ENCODE measurements at regions not wholly inside any gene's neighbourhood (a gene's known extent, or its start where the extent isn't known, plus 50 kb on each side); places are given as distances from the start of the nearest gene placed in this dataset.
"Not testable (repeated sequence)": the region's sequence is repeated elsewhere in the genome, so short reads cannot be mapped to it uniquely, and the experiment has no call there.

- Histone ChIP-seq H3K27ac (peak overlapping the region; percentile 95 to 99 (median 98)), H3K27me3 (no peaks in the 10 kb centered on the region), H3K4me3 (peak overlapping the region in 3 of 4 donors; percentile 61 to 71 (median 68)), H3K36me3 (no peaks in the 10 kb centered on the region), H3K4me1 (peaks cover 0 to 18% (median 11%) of the 10 kb centered on the region in 4 donors), H3K9me3 (no peaks in the 10 kb centered on the region)
- 10 to 13% methylated on average over 4 of the region's 4 CpGs for WGBS, 2 donors (ENCODE audit: low coverage in 1 of 2)
- in situ Hi-C loops (cut with MboI; ENCODE audit: low pct_ligation_motif_present in 1 of 4, low pct_unique_long_range_greater_than_20kb in 1 of 4, low sequenced_read_pairs in 3 of 4) (loop anchor here in 2 of 4 donors (5.0 to 25.0 kb wide), 3 partner anchors 86 to 326 kb away; no protein-coding TSS in a partner anchor), intact Hi-C loops (cut with DNase I; ENCODE audit: low total_unique reads) (loop anchor here (2.0 to 10.0 kb wide), 2 partner anchors 35 to 339 kb away; no protein-coding TSS in a partner anchor)
- DNase-seq, result no peak
- TF ChIP-seq CTCF (IDR thresholded peaks at IDR 0.05), result no peak
- no peak for TF ChIP-seq EP300 (IDR thresholded peaks at IDR 0.05; ENCODE audit: low read depth)
- no peak for TF ChIP-seq POLR2AphosphoS5 (IDR thresholded peaks at IDR 0.05)
- no peak for TF ChIP-seq POLR2A (IDR thresholded peaks at IDR 0.05)
Measured at GRCh38 chr6:156685823-156686222, 91.4 kb upstream of the ARID1B start.

GRCh38 chr6:156683821-156684220 is 93.4 kb upstream of the ARID1B start:
- Histone ChIP-seq H3K36me3 (no peaks in the 10 kb centered on the region), H3K27me3 (no peaks in the 10 kb centered on the region), H3K9me3 (no peaks in the 10 kb centered on the region), H3K27ac (no peak overlapping the region), H3K4me1 (peaks cover 0 to 18% (median 11%) of the 10 kb centered on the region in 4 donors), H3K4me3 (no peak overlapping the region)
- no peak for TF ChIP-seq CTCF (IDR thresholded peaks at IDR 0.05)
- no peak for TF ChIP-seq POLR2A (IDR thresholded peaks at IDR 0.05)
- DNase-seq, result no peak
- intact Hi-C loops (cut with DNase I; ENCODE audit: low total_unique reads), result loop anchor here (10.0 kb wide), 1 partner anchor 341 kb away; no protein-coding TSS in a partner anchor
- in situ Hi-C loops (cut with MboI; ENCODE audit: low pct_ligation_motif_present in 1 of 4, low pct_unique_long_range_greater_than_20kb in 1 of 4, low sequenced_read_pairs in 3 of 4), result loop anchor here in 1 of 4 donors (10.0 to 25.0 kb wide), 2 partner anchors 101 to 328 kb away; no protein-coding TSS in a partner anchor
- WGBS, 2 donors (ENCODE audit: low coverage in 1 of 2), result 83 to 93% methylated on average over 5 of the region's 5 CpGs

- no peaks in the 10 kb centered on the region for H3K36me3 ChIP-seq
- H3K4me1 ChIP-seq, result no peaks in the 10 kb centered on the region
- WGBS, 2 donors (ENCODE audit: low coverage in 1 of 2), result 86% methylated on average over 2 of the region's 2 CpGs
- peaks cover 6 to 11% of the 10 kb centered on the region in 2 donors for H3K9me3 ChIP-seq
- H3K27ac ChIP-seq, result no peak overlapping the region
- no peak for TF ChIP-seq EP300 (IDR thresholded peaks at IDR 0.05; ENCODE audit: low read depth)
- TF ChIP-seq CTCF (IDR thresholded peaks at IDR 0.05), result no peak
- TF ChIP-seq POLR2A (IDR thresholded peaks at IDR 0.05), result no peak
- TF ChIP-seq POLR2AphosphoS5 (IDR thresholded peaks at IDR 0.05), result no peak
- intact Hi-C loops (cut with DNase I; ENCODE audit: low total_unique reads), result no loop called here
- H3K4me3 ChIP-seq, result no peak overlapping the region
- H3K27me3 ChIP-seq, result no peaks in the 10 kb centered on the region
- no peak for DNase-seq
- in situ Hi-C loops (cut with MboI; ENCODE audit: low pct_ligation_motif_present in 1 of 4, low pct_unique_long_range_greater_than_20kb in 1 of 4, low sequenced_read_pairs in 3 of 4), result loop anchor here in 1 of 4 donors (25.0 kb wide), 1 partner anchor 336 kb away; no protein-coding TSS in a partner anchor
Measured at GRCh38 chr6:156676721-156677120, 100.5 kb upstream of the ARID1B start.

GRCh38 chr6:156674197-156674596 is 103.0 kb upstream of the ARID1B start:
- H3K36me3 ChIP-seq, result no peaks in the 10 kb centered on the region
- no peak overlapping the region for H3K4me3 ChIP-seq
- H3K27ac ChIP-seq, result no peak overlapping the region
- WGBS, 2 donors (ENCODE audit: low coverage in 1 of 2), result 89 to 94% methylated on average over 2 of the region's 2 CpGs
- intact Hi-C loops (cut with DNase I; ENCODE audit: low total_unique reads) (no loop called here), in situ Hi-C loops (cut with MboI; ENCODE audit: low pct_ligation_motif_present in 1 of 4, low pct_unique_long_range_greater_than_20kb in 1 of 4, low sequenced_read_pairs in 3 of 4) (no loop called here)
- peaks cover 6 to 11% of the 10 kb centered on the region in 2 donors for H3K9me3 ChIP-seq
- TF ChIP-seq POLR2AphosphoS5 (IDR thresholded peaks at IDR 0.05), result no peak
- no peak for TF ChIP-seq CTCF (IDR thresholded peaks at IDR 0.05)
- no peak for TF ChIP-seq EP300 (IDR thresholded peaks at IDR 0.05; ENCODE audit: low read depth)
- H3K4me1 ChIP-seq, result no peaks in the 10 kb centered on the region
- no peak for DNase-seq
- no peaks in the 10 kb centered on the region for H3K27me3 ChIP-seq

GRCh38 chr6:156670097-156670496 is 107.1 kb upstream of the ARID1B start:
- H3K27ac ChIP-seq; in situ Hi-C loops (cut with MboI; ENCODE audit: low pct_ligation_motif_present in 1 of 4, low pct_unique_long_range_greater_than_20kb in 1 of 4, low sequenced_read_pairs in 3 of 4); intact Hi-C loops (cut with DNase I; ENCODE audit: low total_unique reads); H3K4me3 ChIP-seq; H3K36me3 ChIP-seq; H3K4me1 ChIP-seq; H3K27me3 ChIP-seq; DNase-seq: not testable (repeated sequence)
- 80% methylated on average over 1 of the region's 26 CpGs; no CpG with 5 or more reads in 1 of the 2 donors for WGBS, 2 donors (ENCODE audit: low coverage in 1 of 2)
- H3K9me3 ChIP-seq, result peaks cover 6 to 11% of the 10 kb centered on the region in 2 donors
